Right forelimb (tissue), 1 donor: ENCODE measurements at regions not wholly inside any gene's neighbourhood (a gene's known extent, or its start where the extent isn't known, plus 50 kb on each side); places are given as distances from the start of the nearest gene placed in this dataset.

ENCODE experiments used
- DNase-seq: peaks from one replicate; pipeline ENCODE4 v3.0.0-alpha.2; 2018

GRCh38 chr11:116199182-116199581 lies 573.6 kb downstream of the BUD13 start:
- DNase-seq = no peak

GRCh38 chr11:116194156-116194904 lies 578.5 kb downstream of the BUD13 start:
- no peak for DNase-seq

- peak; percentile 81 for DNase-seq
These were observed 579.3 kb downstream of the BUD13 start for GRCh38 chr11:116193321-116194131.

- DNase-seq = peak; percentile 53
These were observed 580.1 kb downstream of the BUD13 start for GRCh38 chr11:116192509-116193210.

- DNase-seq = no peak
These were observed 581.9 kb downstream of the BUD13 start for GRCh38 chr11:116190861-116191260.

GRCh38 chr11:116189408-116190170 lies 583.2 kb downstream of the BUD13 start:
- DNase-seq = no peak

- no peak for DNase-seq
These were observed 584.4 kb downstream of the BUD13 start for GRCh38 chr11:116188350-116188749.

- DNase-seq = no peak
These were observed 585.8 kb downstream of the BUD13 start for GRCh38 chr11:116187026-116187425.

GRCh38 chr11:116185551-116185950 lies 587.2 kb downstream of the BUD13 start:
- DNase-seq = no peak

GRCh38 chr11:116184763-116185162 lies 588.0 kb downstream of the BUD13 start:
- DNase-seq = no peak

GRCh38 chr11:116182356-116182966 lies 590.3 kb downstream of the BUD13 start:
- DNase-seq = no peak

- DNase-seq = no peak
These were observed 591.8 kb downstream of the BUD13 start for GRCh38 chr11:116180806-116181600.

- no peak for DNase-seq
These were observed 593.4 kb downstream of the BUD13 start for GRCh38 chr11:116179401-116179800.

- DNase-seq = no peak
These were observed 595.1 kb downstream of the BUD13 start for GRCh38 chr11:116177521-116178210.

- DNase-seq = no peak
These were observed 596.2 kb downstream of the BUD13 start for GRCh38 chr11:116176484-116177005.

- no peak for DNase-seq
These were observed 597.1 kb downstream of the BUD13 start for GRCh38 chr11:116175707-116176106.

- DNase-seq = no peak
These were observed 598.6 kb downstream of the BUD13 start for GRCh38 chr11:116173941-116174911.

- no peak for DNase-seq
These were observed 599.3 kb downstream of the BUD13 start for GRCh38 chr11:116173506-116173905.

- DNase-seq = no peak
These were observed 599.9 kb downstream of the BUD13 start for GRCh38 chr11:116172851-116173250.
